ENCODE measurements at regions not wholly inside any gene's neighbourhood (a gene's known extent, or its start where the extent isn't known, plus 50 kb on each side); places are given as distances from the start of the nearest gene placed in this dataset.

GRCh38 chr12:90683871-90684270 is 271.1 kb downstream of the CCER1 start:
- Histone ChIP-seq H3K27me3 (no peaks in the 10 kb centered on the region), H3K36me3 (no peaks in the 10 kb centered on the region), H3K9me3 (no peaks in the 10 kb centered on the region), H3K27ac (no peak overlapping the region), H3K4me3 (no peak overlapping the region), H3K4me1 (no peaks in the 10 kb centered on the region)
- WGBS, 2 donors: 71 to 91% methylated on average over 3 of the region's 3 CpGs
- no peak for TF ChIP-seq POLR2AphosphoS5 (IDR thresholded peaks at IDR 0.05)
- no peak for TF ChIP-seq CTCF (IDR thresholded peaks at IDR 0.05)
- no peak for TF ChIP-seq POLR2A (IDR thresholded peaks at IDR 0.05)
- no peak for TF ChIP-seq EP300 (IDR thresholded peaks at IDR 0.05)
- DNase-seq: no peak
- intact Hi-C loops (cut with DNase I): no loop called here

GRCh38 chr12:90682398-90682797 is 272.6 kb downstream of the CCER1 start:
- no peak overlapping the region for H3K4me3 ChIP-seq
- H3K27ac ChIP-seq: no peak overlapping the region
- TF ChIP-seq POLR2A (IDR thresholded peaks at IDR 0.05) (no peak), POLR2AphosphoS5 (IDR thresholded peaks at IDR 0.05) (no peak), CTCF (IDR thresholded peaks at IDR 0.05) (no peak), EP300 (IDR thresholded peaks at IDR 0.05) (no peak)
- no peaks in the 10 kb centered on the region for H3K9me3 ChIP-seq
- 72 to 74% methylated on average over 1 of the region's 1 CpG for whole genome bisulfite sequencing, 2 donors
- DNase-seq: no peak
- intact Hi-C loops (cut with DNase I): no loop called here
- H3K27me3 ChIP-seq: no peaks in the 10 kb centered on the region
- H3K36me3 ChIP-seq: no peaks in the 10 kb centered on the region
- H3K4me1 ChIP-seq: no peaks in the 10 kb centered on the region

GRCh38 chr12:90679674-90680073 is 275.3 kb downstream of the CCER1 start:
- no peaks in the 10 kb centered on the region for H3K36me3 ChIP-seq
- H3K27me3 ChIP-seq: no peaks in the 10 kb centered on the region
- no peaks in the 10 kb centered on the region for H3K4me1 ChIP-seq
- intact Hi-C loops (cut with DNase I): no loop called here
- H3K9me3 ChIP-seq: no peaks in the 10 kb centered on the region
- no peak for TF ChIP-seq CTCF (IDR thresholded peaks at IDR 0.05)
- no peak for TF ChIP-seq EP300 (IDR thresholded peaks at IDR 0.05)
- TF ChIP-seq POLR2AphosphoS5 (IDR thresholded peaks at IDR 0.05): no peak
- TF ChIP-seq POLR2A (IDR thresholded peaks at IDR 0.05): no peak
- WGBS, 2 donors: 89 to 92% methylated on average over 1 of the region's 1 CpG
- no peak for DNase-seq
- H3K27ac ChIP-seq: no peak overlapping the region
- no peak overlapping the region for H3K4me3 ChIP-seq

GRCh38 chr12:90677552-90677951 is 277.4 kb downstream of the CCER1 start:
- Histone ChIP-seq H3K9me3 (no peaks in the 10 kb centered on the region), H3K4me1 (no peaks in the 10 kb centered on the region), H3K4me3 (no peak overlapping the region), H3K27me3 (no peaks in the 10 kb centered on the region), H3K36me3 (no peaks in the 10 kb centered on the region), H3K27ac (no peak overlapping the region)
- no peak for DNase-seq
- intact Hi-C loops (cut with DNase I): no loop called here
- TF ChIP-seq POLR2AphosphoS5 (IDR thresholded peaks at IDR 0.05): no peak
- TF ChIP-seq EP300 (IDR thresholded peaks at IDR 0.05): no peak
- no peak for TF ChIP-seq POLR2A (IDR thresholded peaks at IDR 0.05)
- 85 to 86% methylated on average over 3 of the region's 3 CpGs for WGBS, 2 donors

- H3K4me3 ChIP-seq: no peak overlapping the region
- intact Hi-C loops (cut with DNase I): no loop called here
- no peaks in the 10 kb centered on the region for H3K4me1 ChIP-seq
- no peaks in the 10 kb centered on the region for H3K9me3 ChIP-seq
- H3K27me3 ChIP-seq: no peaks in the 10 kb centered on the region
- DNase-seq: no peak
- no peak overlapping the region for H3K27ac ChIP-seq
- no peaks in the 10 kb centered on the region for H3K36me3 ChIP-seq
- 87 to 89% methylated on average over 1 of the region's 1 CpG for WGBS, 2 donors
- no peak for TF ChIP-seq POLR2A (IDR thresholded peaks at IDR 0.05)
- TF ChIP-seq CTCF (IDR thresholded peaks at IDR 0.05): no peak
- no peak for TF ChIP-seq POLR2AphosphoS5 (IDR thresholded peaks at IDR 0.05)
- TF ChIP-seq EP300 (IDR thresholded peaks at IDR 0.05): no peak
Measured at GRCh38 chr12:90677055-90677454, 277.9 kb downstream of the CCER1 start.

Data from sigmoid colon (tissue), 6 donors.